ENCODE measurements at regions not wholly inside any gene's neighbourhood (a gene's known extent, or its start where the extent isn't known, plus 50 kb on each side); places are given as distances from the start of the nearest gene placed in this dataset.

DNA sequence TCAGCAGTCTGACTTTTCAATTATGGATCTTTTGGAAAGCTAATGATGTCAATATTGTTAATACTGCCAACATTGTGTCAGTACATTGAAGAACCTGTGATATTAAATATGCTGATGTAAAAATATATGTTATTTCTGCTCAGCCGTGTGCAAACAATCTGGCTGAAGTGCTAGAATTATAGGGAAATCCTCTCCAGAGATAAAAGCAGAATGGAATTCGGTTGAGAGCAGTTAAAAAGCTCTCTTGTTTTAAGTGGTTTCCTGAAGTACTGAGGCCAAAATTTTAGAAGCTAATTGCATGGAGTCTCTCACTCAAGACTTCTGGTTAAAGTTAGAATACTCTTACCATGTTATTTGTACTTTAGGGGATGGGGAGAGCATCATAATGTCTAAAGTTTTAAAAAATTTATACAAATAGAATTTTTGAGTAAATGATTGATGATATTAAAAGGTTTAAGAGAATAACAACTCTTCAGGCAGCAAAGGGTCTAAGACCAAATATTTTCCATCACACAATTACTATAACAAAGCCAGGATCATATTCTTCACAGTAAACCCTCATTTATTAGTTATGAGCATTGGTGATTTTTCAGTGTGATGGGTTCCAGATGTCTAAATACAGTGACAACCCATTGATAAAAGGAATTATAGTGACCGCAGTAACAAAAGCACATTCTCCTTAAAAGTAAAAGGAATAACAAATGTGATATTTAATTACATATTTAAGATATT, 834.2 kb upstream of the CXADR start:
- Mint-ChIP-seq H3K9me3 (ENCODE audit: unreplicated experiment) (no peaks in the 10 kb centered on the region), H3K27me3 (ENCODE audit: unreplicated experiment) (no peaks in the 10 kb centered on the region), H3K27ac (ENCODE audit: unreplicated experiment) (no peak overlapping the region), H3K36me3 (ENCODE audit: low read depth, unreplicated experiment) (no peaks in the 10 kb centered on the region), H3K4me1 (ENCODE audit: unreplicated experiment) (no peaks in the 10 kb centered on the region), H3K4me3 (ENCODE audit: unreplicated experiment) (no peak overlapping the region)
- no peak for TF ChIP-seq CTCF (IDR thresholded peaks at IDR 0.05; ENCODE audit: unreplicated experiment)
- DNase-seq (ENCODE audit: low spot score) = no peak

- no peak for TF ChIP-seq CTCF (IDR thresholded peaks at IDR 0.05; ENCODE audit: unreplicated experiment)
- peaks cover 2% of the 10 kb centered on the region for H3K27me3 Mint-ChIP-seq (ENCODE audit: unreplicated experiment)
- H3K9me3 Mint-ChIP-seq (ENCODE audit: unreplicated experiment) = peaks cover 11% of the 10 kb centered on the region
- no peaks in the 10 kb centered on the region for H3K4me1 Mint-ChIP-seq (ENCODE audit: unreplicated experiment)
- DNase-seq (ENCODE audit: low spot score) = no peak
- no peak overlapping the region for H3K27ac Mint-ChIP-seq (ENCODE audit: unreplicated experiment)
- H3K4me3 Mint-ChIP-seq (ENCODE audit: unreplicated experiment) = no peak overlapping the region
- H3K36me3 Mint-ChIP-seq (ENCODE audit: low read depth, unreplicated experiment) = peaks cover 17% of the 10 kb centered on the region
These were observed 817.8 kb upstream of the CXADR start for GRCh38 chr21:16695074-16695473.

DNA sequence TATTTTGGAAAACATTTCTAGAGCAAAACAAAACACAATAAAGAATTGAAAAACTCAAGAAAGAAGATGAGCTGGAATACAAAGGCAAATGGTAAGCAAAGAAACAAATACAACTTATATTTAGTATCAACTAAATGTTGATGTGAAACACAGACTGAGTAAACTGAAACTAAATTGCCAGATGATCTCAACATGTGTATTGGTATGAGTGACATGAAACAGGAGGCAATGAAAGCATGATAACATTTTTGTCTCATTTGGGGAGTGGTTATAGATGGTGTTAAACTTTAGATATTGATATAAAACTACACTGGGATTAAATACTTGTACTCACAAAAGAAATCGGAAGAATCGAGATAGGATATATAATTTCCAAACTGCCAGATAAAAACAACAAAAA, 805.6 kb upstream of the CXADR start:
- no peaks in the 10 kb centered on the region for H3K27me3 Mint-ChIP-seq (ENCODE audit: unreplicated experiment)
- TF ChIP-seq CTCF (IDR thresholded peaks at IDR 0.05; ENCODE audit: unreplicated experiment) = no peak
- no peaks in the 10 kb centered on the region for H3K9me3 Mint-ChIP-seq (ENCODE audit: unreplicated experiment)
- H3K36me3 Mint-ChIP-seq (ENCODE audit: low read depth, unreplicated experiment) = no peaks in the 10 kb centered on the region
- H3K4me1 Mint-ChIP-seq (ENCODE audit: unreplicated experiment) = no peaks in the 10 kb centered on the region
- no peak overlapping the region for H3K27ac Mint-ChIP-seq (ENCODE audit: unreplicated experiment)
- no peak for DNase-seq (ENCODE audit: low spot score)
- H3K4me3 Mint-ChIP-seq (ENCODE audit: unreplicated experiment) = no peak overlapping the region

GRCh38 chr21:16708101-16708835, 804.6 kb upstream of the CXADR start:
- Mint-ChIP-seq H3K27ac (ENCODE audit: unreplicated experiment) (no peak overlapping the region), H3K4me3 (ENCODE audit: unreplicated experiment) (no peak overlapping the region), H3K27me3 (ENCODE audit: unreplicated experiment) (no peaks in the 10 kb centered on the region), H3K4me1 (ENCODE audit: unreplicated experiment) (no peaks in the 10 kb centered on the region), H3K36me3 (ENCODE audit: low read depth, unreplicated experiment) (no peaks in the 10 kb centered on the region), H3K9me3 (ENCODE audit: unreplicated experiment) (no peaks in the 10 kb centered on the region)
- no peak for DNase-seq (ENCODE audit: low spot score)
- TF ChIP-seq CTCF (IDR thresholded peaks at IDR 0.05; ENCODE audit: unreplicated experiment) = no peak
